Panc1 (cell line): ENCODE measurements at regions not wholly inside any gene's neighbourhood (a gene's known extent, or its start where the extent isn't known, plus 50 kb on each side); places are given as distances from the start of the nearest gene placed in this dataset.

ENCODE experiments used
- ATAC-seq: fragments of 200-7000 bp; cut with Tn5 transposase; 2 replicates; pipeline ENCODE4 v1.9.1; 2020; ENCODE audit warnings: mild to moderate bottlenecking, moderate library complexity
- BruUV-seq: library from RNA; stranded (reverse); fragments of 400-500 nt; replicated peaks from 2 replicates; lab custom pipeline; 2021; lab: Mats Ljungman, UMichigan
- CTCF ChIA-PET: fragments of 300-600 bp; sonication (Branson Sonifier 250); formaldehyde crosslinking; loops from one replicate; lab custom pipeline; 2022; ENCODE audit warnings: antibody characterized with exemption; lab: Charles Lee
- POLR2A ChIA-PET: fragments of 300-600 bp; sonication (Branson Sonifier 250); formaldehyde crosslinking; loops from one replicate; lab custom pipeline; 2022; ENCODE audit warnings: antibody characterized with exemption; lab: Charles Lee
- DNase-seq: peaks from one replicate; pipeline ENCODE4 v3.0.0-alpha.2; 2010; ENCODE audit warnings: low read depth, low spot score
- H3K27ac ChIP-seq: 2 replicates; pipeline ENCODE4 v1.5.1; 2011; ENCODE audit warnings: mild to moderate bottlenecking, low read length, inconsistent platforms
- H3K27me3 ChIP-seq: fragments of 200-500 bp; sonication (Bioruptor generic); 2 replicates; pipeline ENCODE4 v1.6.0; 2014; ENCODE audit warnings: low read length, inconsistent platforms; ENCODE audit not compliant: control insufficient read depth, insufficient read depth
- H3K36me3 ChIP-seq: fragments of 200-500 bp; sonication (Bioruptor generic); 2 replicates; pipeline ENCODE4 v1.5.1; 2014; ENCODE audit warnings: inconsistent platforms, mild to moderate bottlenecking, low read length, moderate library complexity; ENCODE audit not compliant: control insufficient read depth, insufficient read depth
- H3K4me1 ChIP-seq: 2 replicates; pipeline ENCODE4 v1.5.1; 2011; ENCODE audit warnings: inconsistent platforms, mild to moderate bottlenecking, low read length, moderate library complexity; ENCODE audit not compliant: control insufficient read depth, insufficient read depth
- H3K4me3 ChIP-seq, 2 experiments: 2 replicates each; pipeline ENCODE4 v1.5.1; 2011 to 2012; ENCODE audit warnings: low read depth in 2 of 2, low read length in 2 of 2, mild to moderate bottlenecking in 2 of 2, inconsistent platforms in 1 of 2, moderate library complexity in 1 of 2
- H3K9me3 ChIP-seq: fragments of 200-500 bp; sonication (Bioruptor generic); 2 replicates; pipeline ENCODE4 v1.5.1; 2014; ENCODE audit warnings: low read depth, mild to moderate bottlenecking, inconsistent platforms, low read length, moderate library complexity; ENCODE audit not compliant: control insufficient read depth, insufficient read depth
- POLR2AphosphoS5 ChIP-seq: IDR thresholded peaks from 2 replicates; pipeline ENCODE4 v1.6.1; 2012; ENCODE audit warnings: mild to moderate bottlenecking, low read depth, low read length, moderate library complexity
- SIN3A ChIP-seq: IDR thresholded peaks from 2 replicates; pipeline ENCODE4 v1.6.1; 2012; ENCODE audit warnings: low read depth, mild to moderate bottlenecking, low read length, moderate library complexity, borderline replicate concordance; ENCODE audit not compliant: insufficient read depth
- TCF7L2 ChIP-seq: IDR thresholded peaks from 2 replicates; pipeline ENCODE4 v1.6.1; 2011; ENCODE audit warnings: mild to moderate bottlenecking, low read depth, low read length, inconsistent platforms
- in situ Hi-C: cut with HindIII; loops from 2 replicates; pipeline ENCODE4 v1.10.0; 2016; ENCODE audit warnings: low sequenced_read_pairs, low pct_unique_long_range_greater_than_20kb
- intact Hi-C: fragments of 100-400 bp; cut with micrococcal nuclease; formaldehyde crosslinking; loops from one replicate; pipeline ENCODE4 v1.10.0; 2022; ENCODE audit not compliant: unreplicated experiment
- TF ChIP-seq, protein P1 (sequence below), 2 experiments: IDR thresholded peaks; 2 replicates each; pipeline ENCODE4 v1.6.1; 2011 to 2012; ENCODE audit warnings: low read depth in 2 of 2, control low read depth in 1 of 2, low read length in 1 of 2, mild to moderate bottlenecking in 1 of 2, moderate library complexity in 1 of 2; ENCODE audit not compliant: insufficient read depth in 1 of 2
- TF ChIP-seq, protein P2 (sequence below): fragments of 450-650 bp; IDR thresholded peaks from 2 replicates; pipeline ENCODE4 v1.5.1; 2017; ENCODE audit warnings: mild to moderate bottlenecking

DNA sequence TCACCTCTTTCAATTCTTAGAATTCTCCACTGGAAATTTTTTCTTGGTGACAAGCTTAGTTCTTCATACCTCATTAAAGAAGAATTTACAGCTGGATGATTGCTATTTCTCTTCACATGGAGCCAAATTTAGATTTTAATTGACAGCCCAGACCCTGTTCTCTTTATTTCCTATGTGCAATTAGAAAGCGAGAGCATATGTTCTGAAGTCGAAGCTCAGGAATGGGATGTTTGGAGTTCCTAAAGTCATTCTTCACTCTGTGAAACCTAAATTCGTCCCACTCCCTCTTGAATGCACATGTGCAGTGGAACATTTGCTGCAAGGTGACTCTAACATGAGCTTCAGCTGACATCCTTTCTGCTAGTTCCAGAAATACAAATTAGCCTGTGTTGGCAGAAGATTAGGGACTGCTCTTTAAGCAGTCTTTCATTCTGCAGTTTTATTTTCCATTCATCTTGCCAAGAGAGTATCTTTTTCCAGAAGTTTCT is 129.3 kb upstream of the KCNJ16 start:
- DNase-seq: no peak
- TF ChIP-seq SIN3A (no peak), TCF7L2 (no peak), POLR2AphosphoS5 (no peak)
- TF ChIP-seq, protein P1, sequence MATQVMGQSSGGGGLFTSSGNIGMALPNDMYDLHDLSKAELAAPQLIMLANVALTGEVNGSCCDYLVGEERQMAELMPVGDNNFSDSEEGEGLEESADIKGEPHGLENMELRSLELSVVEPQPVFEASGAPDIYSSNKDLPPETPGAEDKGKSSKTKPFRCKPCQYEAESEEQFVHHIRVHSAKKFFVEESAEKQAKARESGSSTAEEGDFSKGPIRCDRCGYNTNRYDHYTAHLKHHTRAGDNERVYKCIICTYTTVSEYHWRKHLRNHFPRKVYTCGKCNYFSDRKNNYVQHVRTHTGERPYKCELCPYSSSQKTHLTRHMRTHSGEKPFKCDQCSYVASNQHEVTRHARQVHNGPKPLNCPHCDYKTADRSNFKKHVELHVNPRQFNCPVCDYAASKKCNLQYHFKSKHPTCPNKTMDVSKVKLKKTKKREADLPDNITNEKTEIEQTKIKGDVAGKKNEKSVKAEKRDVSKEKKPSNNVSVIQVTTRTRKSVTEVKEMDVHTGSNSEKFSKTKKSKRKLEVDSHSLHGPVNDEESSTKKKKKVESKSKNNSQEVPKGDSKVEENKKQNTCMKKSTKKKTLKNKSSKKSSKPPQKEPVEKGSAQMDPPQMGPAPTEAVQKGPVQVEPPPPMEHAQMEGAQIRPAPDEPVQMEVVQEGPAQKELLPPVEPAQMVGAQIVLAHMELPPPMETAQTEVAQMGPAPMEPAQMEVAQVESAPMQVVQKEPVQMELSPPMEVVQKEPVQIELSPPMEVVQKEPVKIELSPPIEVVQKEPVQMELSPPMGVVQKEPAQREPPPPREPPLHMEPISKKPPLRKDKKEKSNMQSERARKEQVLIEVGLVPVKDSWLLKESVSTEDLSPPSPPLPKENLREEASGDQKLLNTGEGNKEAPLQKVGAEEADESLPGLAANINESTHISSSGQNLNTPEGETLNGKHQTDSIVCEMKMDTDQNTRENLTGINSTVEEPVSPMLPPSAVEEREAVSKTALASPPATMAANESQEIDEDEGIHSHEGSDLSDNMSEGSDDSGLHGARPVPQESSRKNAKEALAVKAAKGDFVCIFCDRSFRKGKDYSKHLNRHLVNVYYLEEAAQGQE (IDR thresholded peaks at IDR 0.05; ENCODE audit: insufficient read depth in 1 of 2, low read depth in 2 of 2, low read length in 1 of 2): no peak
- TF ChIP-seq, protein P2, sequence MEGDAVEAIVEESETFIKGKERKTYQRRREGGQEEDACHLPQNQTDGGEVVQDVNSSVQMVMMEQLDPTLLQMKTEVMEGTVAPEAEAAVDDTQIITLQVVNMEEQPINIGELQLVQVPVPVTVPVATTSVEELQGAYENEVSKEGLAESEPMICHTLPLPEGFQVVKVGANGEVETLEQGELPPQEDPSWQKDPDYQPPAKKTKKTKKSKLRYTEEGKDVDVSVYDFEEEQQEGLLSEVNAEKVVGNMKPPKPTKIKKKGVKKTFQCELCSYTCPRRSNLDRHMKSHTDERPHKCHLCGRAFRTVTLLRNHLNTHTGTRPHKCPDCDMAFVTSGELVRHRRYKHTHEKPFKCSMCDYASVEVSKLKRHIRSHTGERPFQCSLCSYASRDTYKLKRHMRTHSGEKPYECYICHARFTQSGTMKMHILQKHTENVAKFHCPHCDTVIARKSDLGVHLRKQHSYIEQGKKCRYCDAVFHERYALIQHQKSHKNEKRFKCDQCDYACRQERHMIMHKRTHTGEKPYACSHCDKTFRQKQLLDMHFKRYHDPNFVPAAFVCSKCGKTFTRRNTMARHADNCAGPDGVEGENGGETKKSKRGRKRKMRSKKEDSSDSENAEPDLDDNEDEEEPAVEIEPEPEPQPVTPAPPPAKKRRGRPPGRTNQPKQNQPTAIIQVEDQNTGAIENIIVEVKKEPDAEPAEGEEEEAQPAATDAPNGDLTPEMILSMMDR: no peak
- Histone ChIP-seq H3K4me1 (no peaks in the 10 kb centered on the region), H3K36me3 (no peaks in the 10 kb centered on the region), H3K27me3 (no peaks in the 10 kb centered on the region), H3K9me3 (no peaks in the 10 kb centered on the region), H3K4me3 (no peak overlapping the region), H3K27ac (no peak overlapping the region)
- POLR2A ChIA-PET: interaction anchor here (0.6 kb wide), 2 partner anchors 99 to 1038 kb away, joined by 3 read pairs; no protein-coding TSS in a partner anchor
- CTCF ChIA-PET: no interaction called here
- no TSS peak for BruUV-seq
- in situ Hi-C loops (no loop called here), intact Hi-C loops (no loop called here)
- ATAC-seq: no peak

DNA sequence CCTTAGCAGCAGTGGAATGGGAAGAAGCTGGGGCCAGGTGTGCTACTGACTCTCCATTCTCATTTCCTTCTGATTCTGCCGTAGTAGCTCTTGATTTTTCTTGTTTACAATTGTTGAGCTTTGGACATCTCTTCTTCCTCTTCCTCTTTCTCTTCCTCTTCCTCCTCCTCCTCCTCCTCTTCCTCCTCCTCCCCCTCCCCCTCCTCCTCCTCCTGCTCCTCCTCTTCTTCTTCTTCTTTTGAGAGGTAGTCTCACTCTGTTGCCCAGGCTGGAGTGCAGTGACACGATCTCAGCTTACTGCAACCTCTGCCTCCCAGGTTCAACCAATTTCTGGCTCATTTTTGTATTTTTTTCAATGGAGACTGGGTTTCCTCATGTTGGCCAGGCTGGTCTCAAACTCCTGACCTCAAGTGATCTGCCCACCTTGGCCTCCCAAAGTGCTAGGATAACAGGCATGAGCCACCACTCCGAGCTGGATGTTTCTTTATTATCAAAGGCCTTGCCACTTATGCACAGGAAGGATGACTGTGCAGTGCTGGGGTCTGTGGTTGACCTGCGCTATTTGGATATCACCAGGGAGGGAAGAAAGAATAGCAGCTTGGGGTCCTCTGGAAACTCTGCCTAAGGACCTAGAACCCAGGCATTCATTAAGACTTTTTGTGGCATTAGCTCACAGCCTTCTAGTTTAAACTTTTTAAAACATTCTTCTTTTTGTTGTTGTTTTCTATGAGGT is 127.8 kb upstream of the KCNJ16 start:
- ChIA-PET POLR2A (no interaction called here), CTCF (no interaction called here)
- no TSS peak for BruUV-seq
- H3K4me3 ChIP-seq: no peak overlapping the region
- no peaks in the 10 kb centered on the region for H3K9me3 ChIP-seq
- intact Hi-C loops (no loop called here), in situ Hi-C loops (no loop called here)
- H3K27ac ChIP-seq: no peak overlapping the region
- H3K4me1 ChIP-seq: no peaks in the 10 kb centered on the region
- DNase-seq (no peak), ATAC-seq (no peak)
- H3K27me3 ChIP-seq: no peaks in the 10 kb centered on the region
- no peaks in the 10 kb centered on the region for H3K36me3 ChIP-seq
- TF ChIP-seq TCF7L2: no peak
- TF ChIP-seq SIN3A: no peak
- TF ChIP-seq POLR2AphosphoS5: no peak
- TF ChIP-seq, protein P1 (IDR thresholded peaks at IDR 0.05; ENCODE audit: insufficient read depth in 1 of 2, low read depth in 2 of 2, low read length in 1 of 2): no peak
- TF ChIP-seq, protein P2: no peak
